ENCODE measurements at regions not wholly inside any gene's neighbourhood (a gene's known extent, or its start where the extent isn't known, plus 50 kb on each side); places are given as distances from the start of the nearest gene placed in this dataset.

- TF ChIP-seq EZH2 (IDR thresholded peaks at IDR 0.05; ENCODE audit: low read length) = no peak
- TF ChIP-seq CTCF (optimal IDR thresholded peaks at IDR 0.05 in 1 of 3, IDR thresholded peaks at IDR 0.05 in 1 of 3, conservative IDR thresholded peaks at IDR 0.05 in 1 of 3; ENCODE audit: extremely low read depth in 1 of 3, insufficient read depth in 2 of 3, low read length in 3 of 3) = no peak
Observed at GRCh38 chr10:10850214-10850613, 167.5 kb upstream of the CELF2 start.
